ENCODE measurements at regions not wholly inside any gene's neighbourhood (a gene's known extent, or its start where the extent isn't known, plus 50 kb on each side); places are given as distances from the start of the nearest gene placed in this dataset.

- no peak for DNase-seq (ENCODE audit: low spot score)
- Histone ChIP-seq H3K9ac (ENCODE audit: low read depth in 1 of 2, low read length in 2 of 2) (no peak overlapping the region), H3K27ac (ENCODE audit: low read depth in 1 of 2, low read length in 2 of 2) (no peak overlapping the region), H3K27me3 (ENCODE audit: control insufficient read depth in 4 of 4, insufficient read depth in 4 of 4, low read length in 3 of 4) (no peaks in the 10 kb centered on the region), H3K36me3 (ENCODE audit: control insufficient read depth in 4 of 4, insufficient read depth in 3 of 4, low read depth in 1 of 4, low read length in 3 of 4) (no peaks in the 10 kb centered on the region), H3K9me3 (ENCODE audit: control insufficient read depth in 4 of 4, low read length in 3 of 4) (peaks cover 0 to 3% (median 0%) of the 10 kb centered on the region in 4 donors), H3K4me3 (ENCODE audit: low read depth in 1 of 3, low read length in 3 of 3) (no peak overlapping the region), H3K4me1 (ENCODE audit: control insufficient read depth in 4 of 4, insufficient read depth in 4 of 4, low read length in 3 of 4) (no peaks in the 10 kb centered on the region)
- TF ChIP-seq NR2F2 (IDR thresholded peaks at IDR 0.05) (no peak), RAD21 (IDR thresholded peaks at IDR 0.05) (no peak), YY1 (IDR thresholded peaks at IDR 0.05) (no peak), ZBTB33 (IDR thresholded peaks at IDR 0.05) (no peak), TAF1 (conservative IDR thresholded peaks at IDR 0.05) (no peak), RXRA (IDR thresholded peaks at IDR 0.05) (no peak), HNF4G (IDR thresholded peaks at IDR 0.05) (no peak), REST (IDR thresholded peaks at IDR 0.05) (no peak), EGR1 (IDR thresholded peaks at IDR 0.05; ENCODE audit: low read depth in 2 of 2) (no peak), JUND (IDR thresholded peaks at IDR 0.05) (no peak), FOXA1 (IDR thresholded peaks at IDR 0.05) (no peak), FOXA2 (IDR thresholded peaks at IDR 0.05) (no peak), GABPA (IDR thresholded peaks at IDR 0.05 in 1 of 2, conservative IDR thresholded peaks at IDR 0.05 in 1 of 2) (no peak)
- TF ChIP-seq, protein P1, sequence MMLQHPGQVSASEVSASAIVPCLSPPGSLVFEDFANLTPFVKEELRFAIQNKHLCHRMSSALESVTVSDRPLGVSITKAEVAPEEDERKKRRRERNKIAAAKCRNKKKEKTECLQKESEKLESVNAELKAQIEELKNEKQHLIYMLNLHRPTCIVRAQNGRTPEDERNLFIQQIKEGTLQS (IDR thresholded peaks at IDR 0.05) = no peak
- TF ChIP-seq, protein P2, sequence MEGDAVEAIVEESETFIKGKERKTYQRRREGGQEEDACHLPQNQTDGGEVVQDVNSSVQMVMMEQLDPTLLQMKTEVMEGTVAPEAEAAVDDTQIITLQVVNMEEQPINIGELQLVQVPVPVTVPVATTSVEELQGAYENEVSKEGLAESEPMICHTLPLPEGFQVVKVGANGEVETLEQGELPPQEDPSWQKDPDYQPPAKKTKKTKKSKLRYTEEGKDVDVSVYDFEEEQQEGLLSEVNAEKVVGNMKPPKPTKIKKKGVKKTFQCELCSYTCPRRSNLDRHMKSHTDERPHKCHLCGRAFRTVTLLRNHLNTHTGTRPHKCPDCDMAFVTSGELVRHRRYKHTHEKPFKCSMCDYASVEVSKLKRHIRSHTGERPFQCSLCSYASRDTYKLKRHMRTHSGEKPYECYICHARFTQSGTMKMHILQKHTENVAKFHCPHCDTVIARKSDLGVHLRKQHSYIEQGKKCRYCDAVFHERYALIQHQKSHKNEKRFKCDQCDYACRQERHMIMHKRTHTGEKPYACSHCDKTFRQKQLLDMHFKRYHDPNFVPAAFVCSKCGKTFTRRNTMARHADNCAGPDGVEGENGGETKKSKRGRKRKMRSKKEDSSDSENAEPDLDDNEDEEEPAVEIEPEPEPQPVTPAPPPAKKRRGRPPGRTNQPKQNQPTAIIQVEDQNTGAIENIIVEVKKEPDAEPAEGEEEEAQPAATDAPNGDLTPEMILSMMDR (IDR thresholded peaks at IDR 0.05; ENCODE audit: low read depth, low read length, missing input control) = no peak
- WGBS = 82% methylated on average over 19 of the region's 19 CpGs
Measured at GRCh38 chr7:153400735-153401593, 641.4 kb downstream of the ACTR3B start.

All from liver (tissue), 8 donors.